Lung (tissue), 11 donors: ENCODE measurements at regions not wholly inside any gene's neighbourhood (a gene's known extent, or its start where the extent isn't known, plus 50 kb on each side); places are given as distances from the start of the nearest gene placed in this dataset.

Experiments
- ATAC-seq: fragments of 200-7000 bp; cut with Tn5 transposase; one replicate; pipeline ENCODE4 v1.9.1; 2020; ENCODE audit warnings: moderate number of reproducible peaks; ENCODE audit not compliant: insufficient read depth, low FRiP score
- DNase-seq, 3 donors: peaks; one replicate each; pipeline ENCODE4 v3.0.0-alpha.2; 2013 to 2017
- H3K27ac ChIP-seq, 2 donors: one replicate each; pipeline ENCODE4 v1.5.1; 2013; ENCODE audit warnings: mild to moderate bottlenecking in 2 of 2, moderate library complexity in 2 of 2, control low read depth in 1 of 2, inconsistent platforms in 1 of 2, low read depth in 1 of 2, low read length in 1 of 2
- H3K27me3 ChIP-seq, 3 donors: one replicate each; pipeline ENCODE4 v1.5.1; 2013; ENCODE audit warnings: low read length in 2 of 3; ENCODE audit not compliant: control insufficient read depth in 3 of 3, insufficient read depth in 3 of 3
- H3K36me3 ChIP-seq, 4 donors: one replicate each; pipeline ENCODE4 v1.5.1; 2013; ENCODE audit warnings: low read length in 4 of 4, mild to moderate bottlenecking in 1 of 4, moderate library complexity in 1 of 4; ENCODE audit not compliant: control insufficient read depth in 4 of 4, insufficient read depth in 4 of 4
- H3K4me1 ChIP-seq, 5 donors: one replicate each; pipeline ENCODE4 v1.5.1; 2013; ENCODE audit warnings: low read length in 5 of 5, mild to moderate bottlenecking in 2 of 5, moderate library complexity in 1 of 5; ENCODE audit not compliant: control insufficient read depth in 5 of 5, insufficient read depth in 5 of 5
- H3K4me3 ChIP-seq: one replicate; pipeline ENCODE4 v1.5.1; 2013; ENCODE audit warnings: mild to moderate bottlenecking, control low read depth, moderate library complexity
- H3K9ac ChIP-seq, 2 donors: one replicate each; pipeline ENCODE4 v1.5.1; 2013; ENCODE audit warnings: low read length in 2 of 2, control low read depth in 1 of 2; ENCODE audit not compliant: insufficient read depth in 1 of 2
- H3K9me3 ChIP-seq, 4 donors: one replicate each; pipeline ENCODE4 v1.5.1; 2013; ENCODE audit warnings: low read length in 3 of 4, mild to moderate bottlenecking in 1 of 4, moderate library complexity in 1 of 4; ENCODE audit not compliant: control insufficient read depth in 4 of 4, insufficient read depth in 3 of 4
- CTCF ChIP-seq: IDR thresholded peaks from 2 replicates; pipeline ENCODE4 v1.5.1; 2012; ENCODE audit warnings: mild to moderate bottlenecking; ENCODE audit errors: control extremely low read depth, extremely low read depth
- WGBS, 2 donors: extraction: QIAGEN DNeasy Blood & Tissue Kit; methylation state at CpG; one replicate each; pipeline ENCODE4 v1.1.7; 2013; 5-methylcytosine and 5-hydroxymethylcytosine counted together
- donor health status: control.
- donor health status: control.
- donor health status: Bipolar disorder and iron deficiency.
- donor health status: healthy.
- donor health status: DM: yes; HTN: yes; CAD: no.

GRCh38 chr11:44506375-44507016 is 59.0 kb upstream of the CD82 start:
- no peaks in the 10 kb centered on the region for H3K36me3 ChIP-seq
- no peak for ATAC-seq
- WGBS, 2 donors, result 69 to 79% methylated on average over 7 of the region's 7 CpGs

GRCh38 chr11:44507491-44507890 is 58.0 kb upstream of the CD82 start:
- no peak overlapping the region for H3K9ac ChIP-seq
- 93 to 95% methylated on average over 3 of the region's 3 CpGs for WGBS, 2 donors
- DNase-seq, result no peak
- TF ChIP-seq CTCF, result no peak
- peaks cover 0 to 4% (median 0%) of the 10 kb centered on the region in 5 donors for H3K4me1 ChIP-seq
- H3K27me3 ChIP-seq, result no peaks in the 10 kb centered on the region
- H3K27ac ChIP-seq, result no peak overlapping the region
- ATAC-seq, result no peak
- no peaks in the 10 kb centered on the region for H3K36me3 ChIP-seq
- peaks cover 0 to 9% (median 0%) of the 10 kb centered on the region in 4 donors for H3K9me3 ChIP-seq
- H3K4me3 ChIP-seq, result no peak overlapping the region

More at GRCh38 chr11:44506375-44507016, 59.0 kb upstream of the CD82 start:
- H3K4me3 ChIP-seq, result no peak overlapping the region
- no peak for DNase-seq
- no peak for TF ChIP-seq CTCF
- peaks cover 0 to 9% (median 0%) of the 10 kb centered on the region in 4 donors for H3K9me3 ChIP-seq
- no peaks in the 10 kb centered on the region for H3K27me3 ChIP-seq
- peaks cover 0 to 4% (median 0%) of the 10 kb centered on the region in 5 donors for H3K4me1 ChIP-seq
- H3K9ac ChIP-seq, result no peak overlapping the region
- no peak overlapping the region for H3K27ac ChIP-seq

GRCh38 chr11:44507896-44508445 is 57.5 kb upstream of the CD82 start:
- TF ChIP-seq CTCF, result no peak
- Histone ChIP-seq H3K9me3 (peaks cover 0 to 9% (median 0%) of the 10 kb centered on the region in 4 donors), H3K27me3 (no peaks in the 10 kb centered on the region), H3K4me3 (no peak overlapping the region), H3K9ac (no peak overlapping the region), H3K4me1 (peaks cover 0 to 4% (median 0%) of the 10 kb centered on the region in 5 donors), H3K27ac (no peak overlapping the region), H3K36me3 (no peaks in the 10 kb centered on the region)
- DNase-seq (no peak), ATAC-seq (no peak)
- WGBS, 2 donors, result 86% methylated on average over 3 of the region's 3 CpGs
